ENCODE measurements at regions not wholly inside any gene's neighbourhood (a gene's known extent, or its start where the extent isn't known, plus 50 kb on each side); places are given as distances from the start of the nearest gene placed in this dataset.

GRCh38 chr10:124229989-124230634 is 136.7 kb upstream of the CHST15 start:
- DNase-seq (ENCODE audit: low read depth in 1 of 2, low spot score in 1 of 2) = no peak

DNA sequence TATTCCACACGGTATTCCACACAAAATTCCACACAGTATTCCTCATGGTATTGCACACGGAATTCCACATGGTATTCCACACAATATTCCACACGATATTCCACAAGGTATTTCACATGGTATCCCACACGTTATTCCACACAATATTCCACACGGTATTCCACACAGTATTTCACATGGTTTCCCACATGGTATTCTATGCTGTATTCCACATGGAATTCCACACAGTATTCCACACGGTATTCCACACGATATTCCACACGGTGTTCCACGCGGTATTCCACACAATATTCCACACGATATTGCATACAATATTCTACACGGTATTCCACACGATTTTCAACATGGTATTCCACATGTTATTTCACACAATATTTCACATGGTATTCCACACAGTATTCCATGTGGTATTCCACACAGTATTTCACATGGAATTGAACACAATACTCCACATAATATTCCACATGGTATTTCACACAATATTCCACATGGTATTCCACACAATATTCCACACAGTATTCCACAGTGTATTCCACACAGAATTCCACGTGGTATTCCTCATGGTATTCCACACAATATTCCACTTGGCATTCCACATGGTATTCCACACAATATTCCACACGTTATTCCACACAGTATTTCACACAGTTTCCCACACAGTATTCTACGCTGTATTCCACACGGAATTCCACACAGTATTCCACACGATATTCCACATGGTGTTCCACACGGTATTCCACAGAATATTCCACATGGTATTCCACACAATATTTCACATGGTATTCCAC is 136.0 kb upstream of the CHST15 start:
- no peak for DNase-seq (ENCODE audit: low read depth in 1 of 2, low spot score in 1 of 2)

- DNase-seq (ENCODE audit: low read depth in 1 of 2, low spot score in 1 of 2) = no peak
These were observed 135.1 kb upstream of the CHST15 start for GRCh38 chr10:124228471-124228870.

DNA sequence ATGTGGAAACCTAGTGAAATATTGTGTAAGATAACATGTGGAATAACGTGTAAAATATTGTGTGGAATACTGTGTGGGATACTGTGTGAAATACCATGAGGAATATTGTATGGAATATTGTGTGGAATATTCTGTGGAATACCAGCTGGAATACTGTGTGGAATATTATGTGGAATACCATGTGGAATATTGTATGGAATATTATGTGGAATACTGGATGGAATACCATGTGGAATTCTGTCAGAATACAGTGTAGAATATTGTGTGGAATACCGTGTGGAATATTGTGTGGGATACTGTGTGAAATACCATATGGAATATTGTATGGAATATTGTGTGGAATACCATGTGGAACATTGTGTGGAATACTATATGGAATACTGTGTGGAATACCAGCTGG is 134.6 kb upstream of the CHST15 start:
- no peak for DNase-seq (ENCODE audit: low read depth in 1 of 2, low spot score in 1 of 2)

- DNase-seq (ENCODE audit: low read depth in 1 of 2, low spot score in 1 of 2) = no peak
These were observed 133.9 kb upstream of the CHST15 start for GRCh38 chr10:124227055-124227975.

- DNase-seq (ENCODE audit: low read depth in 1 of 2, low spot score in 1 of 2) = no peak
These were observed 133.1 kb upstream of the CHST15 start for GRCh38 chr10:124226271-124227054.

DNA sequence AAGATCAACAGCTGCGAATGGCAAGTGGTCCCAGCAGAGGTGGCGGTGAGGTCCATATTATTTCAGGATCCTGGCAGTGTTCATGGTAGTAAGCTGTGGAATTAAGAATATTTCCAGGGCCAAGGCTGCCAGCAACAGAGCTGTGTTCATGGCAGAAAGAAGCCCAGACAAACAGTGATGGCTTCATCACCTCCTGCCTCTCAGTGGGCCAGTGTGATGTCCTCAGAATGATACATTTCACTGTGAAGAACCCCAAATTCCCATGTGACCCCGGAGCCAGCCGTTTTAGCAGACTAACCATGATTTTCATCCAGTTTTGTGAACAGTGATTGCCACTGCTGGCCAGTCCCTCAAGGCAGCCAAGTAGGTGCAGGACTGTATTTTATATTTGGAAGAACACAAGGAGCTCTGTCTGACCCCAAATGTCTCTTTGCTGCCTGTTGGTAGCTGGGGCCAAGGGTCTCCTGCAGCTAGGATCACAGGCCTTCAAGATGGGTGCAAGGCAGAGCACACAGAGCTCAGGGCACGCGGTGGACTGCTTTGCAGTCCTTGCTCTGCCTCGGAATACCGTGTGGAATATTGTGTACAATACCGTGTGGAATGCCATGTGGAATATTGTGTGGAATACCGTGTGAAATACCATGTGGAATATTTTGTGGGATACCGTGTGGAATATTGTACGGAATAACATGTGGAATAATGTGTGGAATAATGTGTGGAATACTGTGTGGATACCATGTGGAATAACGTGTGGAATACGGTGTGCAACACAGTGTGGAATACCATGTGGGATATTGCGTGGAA is 132.3 kb upstream of the CHST15 start:
- DNase-seq (ENCODE audit: low read depth in 1 of 2, low spot score in 1 of 2) = no peak

DNA sequence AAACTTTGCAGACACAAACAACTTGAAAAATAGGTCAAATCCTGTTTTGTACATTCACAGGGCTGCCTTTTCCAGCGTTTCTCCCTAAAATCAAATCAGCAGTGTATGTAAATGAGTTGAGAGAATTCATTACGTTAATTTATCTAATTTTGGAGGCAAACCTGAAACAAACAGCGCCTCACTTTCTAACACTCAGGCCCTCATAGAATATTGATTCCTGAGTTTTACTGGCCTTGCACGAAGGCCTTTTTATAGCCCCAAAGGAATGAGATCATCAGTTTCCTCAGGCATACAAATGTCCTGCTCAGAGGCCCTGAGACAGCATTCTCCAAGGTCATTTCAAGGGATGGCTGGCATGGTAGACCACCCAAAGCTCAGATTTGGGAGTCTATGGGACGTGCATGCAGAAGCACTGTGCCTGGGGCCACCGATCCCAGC is 131.7 kb upstream of the CHST15 start:
- DNase-seq (ENCODE audit: low read depth in 1 of 2, low spot score in 1 of 2) = no peak

GRCh38 chr10:124224331-124225028 is 131.1 kb upstream of the CHST15 start:
- DNase-seq (ENCODE audit: low read depth in 1 of 2, low spot score in 1 of 2) = no peak

DNA sequence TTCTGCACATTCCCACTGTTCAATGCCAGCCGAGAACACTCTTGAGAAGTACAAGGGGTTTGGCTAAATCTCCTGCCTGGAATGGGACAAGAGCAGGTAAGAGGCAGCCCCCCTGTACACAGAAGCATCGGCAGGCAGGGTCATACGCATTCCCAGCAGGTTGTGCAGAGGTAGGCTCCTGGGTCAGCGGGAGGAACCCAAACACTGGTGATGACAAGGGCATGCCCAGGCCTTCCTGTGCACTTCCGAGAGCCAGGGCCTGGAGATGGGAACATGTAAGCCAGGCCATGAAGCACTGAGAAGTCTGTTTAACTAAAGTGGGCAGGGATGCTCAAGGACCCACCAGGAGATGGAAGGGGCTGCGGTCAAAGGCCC is 130.3 kb upstream of the CHST15 start:
- DNase-seq (ENCODE audit: low read depth in 1 of 2, low spot score in 1 of 2) = no peak

- DNase-seq (ENCODE audit: low read depth in 1 of 2, low spot score in 1 of 2) = no peak
These were observed 129.8 kb upstream of the CHST15 start for GRCh38 chr10:124222988-124223710.

GRCh38 chr10:124222318-124222987 is 129.1 kb upstream of the CHST15 start:
- DNase-seq (ENCODE audit: low read depth in 1 of 2, low spot score in 1 of 2) = no peak

DNA sequence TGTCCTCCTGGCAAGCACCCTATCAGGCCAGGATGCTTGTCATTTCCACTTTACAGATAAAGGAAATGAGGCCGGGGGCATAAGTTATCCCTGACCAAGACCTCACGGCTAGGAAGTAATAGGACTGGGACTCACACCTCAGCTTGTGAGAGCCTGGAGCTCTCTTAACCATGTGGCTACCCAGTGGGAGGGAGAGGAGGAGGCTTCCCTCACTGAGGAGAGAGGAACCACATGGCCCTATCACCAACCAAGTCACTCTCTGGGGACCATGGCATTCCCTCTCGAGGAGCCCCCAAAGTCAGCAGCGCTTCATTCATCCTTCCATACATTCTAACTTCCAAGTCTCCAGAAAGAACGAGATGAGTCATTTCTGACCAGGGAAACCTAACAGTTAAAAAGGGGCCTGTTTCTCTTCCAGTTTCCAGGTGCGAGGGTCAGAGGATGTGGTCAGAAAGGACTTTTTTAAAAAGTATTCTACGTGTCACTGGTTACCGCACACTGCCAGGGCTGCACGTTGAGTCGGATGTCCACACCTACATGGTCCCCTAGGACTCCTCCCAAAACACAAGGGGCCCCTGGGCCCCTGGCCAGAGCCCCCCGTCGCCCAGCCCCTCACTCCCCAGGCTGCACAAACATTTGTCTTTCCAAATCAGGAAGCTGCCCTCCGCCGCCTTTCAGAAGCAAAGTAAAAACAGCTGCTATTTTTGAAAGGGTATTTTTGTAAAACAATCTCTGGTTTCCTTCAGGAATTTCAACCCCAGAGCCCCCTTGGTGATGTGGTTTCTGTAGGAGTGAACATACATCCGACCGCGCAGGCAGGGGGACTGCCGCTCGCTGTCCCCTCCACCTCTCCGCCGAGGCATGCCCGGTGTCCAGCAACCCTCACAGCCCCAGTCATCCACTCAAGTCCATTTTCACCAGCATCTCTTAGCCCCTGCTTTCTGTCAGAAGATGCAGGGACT is 128.2 kb upstream of the CHST15 start:
- no peak for DNase-seq (ENCODE audit: low read depth in 1 of 2, low spot score in 1 of 2)

- DNase-seq (ENCODE audit: low read depth in 1 of 2, low spot score in 1 of 2) = no peak
These were observed 127.6 kb upstream of the CHST15 start for GRCh38 chr10:124220971-124221355.

DNA sequence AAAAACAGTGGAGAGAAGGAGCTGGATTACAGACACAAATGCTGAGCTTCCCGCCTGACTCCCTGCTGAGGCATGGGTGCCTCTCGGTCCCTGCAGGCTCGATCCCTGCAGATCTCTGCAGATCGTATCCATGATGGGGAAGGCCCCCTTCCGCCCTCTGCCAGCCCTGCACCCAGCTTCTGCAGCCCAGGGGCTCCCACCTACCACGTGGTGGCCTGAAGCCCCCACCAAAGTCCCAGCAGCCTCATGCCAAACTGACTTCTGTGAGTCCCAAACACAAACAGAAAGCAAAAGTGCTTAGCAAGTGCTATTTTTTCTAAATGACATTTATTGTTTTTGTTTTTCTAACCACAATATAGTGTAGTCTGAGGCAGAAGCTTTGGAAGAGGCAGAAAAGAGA is 127.1 kb upstream of the CHST15 start:
- DNase-seq (ENCODE audit: low read depth in 1 of 2, low spot score in 1 of 2) = no peak

DNA sequence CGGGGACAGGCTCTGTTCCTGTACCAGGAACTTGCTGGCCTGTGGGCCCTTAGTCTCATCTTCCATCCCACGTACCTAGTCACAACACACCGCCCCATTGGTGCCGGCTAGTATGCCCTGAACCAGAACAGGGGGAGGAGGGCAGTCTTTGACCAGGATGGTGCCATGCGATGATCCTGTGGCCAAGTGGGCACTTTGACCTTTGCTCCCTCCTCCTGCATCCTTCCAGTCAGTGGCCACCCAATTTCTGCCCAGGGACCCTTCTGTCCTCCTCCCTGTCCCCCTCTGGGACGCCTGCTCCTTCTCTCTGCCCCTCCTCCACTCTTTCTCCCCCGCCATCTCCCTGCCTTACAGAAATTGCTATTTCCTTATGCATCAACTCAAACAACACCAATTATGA is 126.3 kb upstream of the CHST15 start:
- DNase-seq (ENCODE audit: low read depth in 1 of 2, low spot score in 1 of 2) = no peak

DNA sequence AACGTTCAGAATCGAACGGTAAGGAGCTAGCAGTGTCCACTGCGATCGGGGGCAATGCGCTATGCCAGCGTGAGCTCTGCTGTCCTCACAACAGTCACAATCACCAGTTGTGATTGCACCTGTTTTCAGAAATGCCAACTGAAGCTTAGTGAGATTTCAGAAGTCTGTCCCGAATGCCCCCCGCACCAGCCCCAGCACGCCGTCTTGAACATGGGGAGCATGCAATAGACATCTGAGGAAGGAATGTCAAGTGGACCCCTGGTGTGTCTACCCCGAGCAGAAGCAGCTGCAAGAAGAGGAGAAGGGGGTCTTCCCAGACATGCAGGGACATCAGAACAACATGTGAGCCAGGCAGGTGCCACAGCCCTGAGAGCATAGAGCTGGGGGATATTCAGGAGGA is 125.7 kb upstream of the CHST15 start:
- DNase-seq (ENCODE audit: low read depth in 1 of 2, low spot score in 1 of 2) = no peak

Data from activated T-helper 1 cell treated with anti-CD3 and anti-CD28 coated beads, Interleukin-2, amount 50 U/mL, for 16 hours (primary cell).